Osteocyte (in vitro differentiated cells): ENCODE measurements at regions not wholly inside any gene's neighbourhood (a gene's known extent, or its start where the extent isn't known, plus 50 kb on each side); places are given as distances from the start of the nearest gene placed in this dataset.

Experiments used
- DNase-seq: peaks from one replicate; pipeline ENCODE4 v3.0.0; 2021; ENCODE audit warnings: mixed read lengths; ENCODE audit not compliant: unreplicated experiment; ENCODE audit errors: extremely low spot score
- H3K27ac Mint-ChIP-seq: one replicate; pipeline ENCODE4 v1.8.0; 2021; ENCODE audit warnings: mild to moderate bottlenecking, mixed read lengths; ENCODE audit not compliant: unreplicated experiment
- H3K27me3 Mint-ChIP-seq: one replicate; pipeline ENCODE4 v1.8.0; 2021; ENCODE audit warnings: mixed read lengths; ENCODE audit not compliant: unreplicated experiment
- H3K36me3 Mint-ChIP-seq: one replicate; pipeline ENCODE4 v1.8.0; 2021; ENCODE audit warnings: mixed read lengths; ENCODE audit not compliant: unreplicated experiment
- H3K4me1 Mint-ChIP-seq: one replicate; pipeline ENCODE4 v1.8.0; 2021; ENCODE audit warnings: mixed read lengths; ENCODE audit not compliant: unreplicated experiment
- H3K4me3 Mint-ChIP-seq: one replicate; pipeline ENCODE4 v1.8.0; 2021; ENCODE audit warnings: mild to moderate bottlenecking, moderate library complexity, mixed read lengths; ENCODE audit not compliant: unreplicated experiment
- H3K9me3 Mint-ChIP-seq: one replicate; pipeline ENCODE4 v1.8.0; 2021; ENCODE audit warnings: mixed read lengths; ENCODE audit not compliant: unreplicated experiment
- TF ChIP-seq, protein P1 (sequence below): fragments of 200-600 bp; sonication (generic); IDR thresholded peaks from 2 replicates; pipeline ENCODE4 v1.5.0; 2021; ENCODE audit warnings: antibody characterized with exemption, mild to moderate bottlenecking, moderate library complexity

DNA sequence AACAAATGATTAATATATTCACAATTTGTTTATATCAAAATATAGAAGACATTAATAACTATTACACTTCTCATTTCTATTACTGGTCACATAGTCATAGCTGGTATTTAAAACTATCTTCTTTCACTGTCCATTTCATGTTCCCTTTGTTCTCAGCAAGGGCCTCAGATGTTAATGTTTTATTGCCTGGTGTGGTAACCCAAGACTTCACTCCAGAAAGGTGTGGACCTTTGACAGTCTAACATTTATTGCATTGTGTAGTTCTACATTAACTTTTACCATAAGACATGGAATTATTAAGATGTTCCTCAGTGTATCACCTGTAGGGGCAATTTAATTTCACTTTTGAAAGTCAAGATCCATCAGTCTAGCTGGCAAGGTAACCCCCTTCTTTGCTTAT is 691.3 kb downstream of the SQOR start:
- H3K9me3 Mint-ChIP-seq = no peaks in the 10 kb centered on the region
- H3K27ac Mint-ChIP-seq = no peak overlapping the region
- no peak overlapping the region for H3K4me3 Mint-ChIP-seq
- H3K36me3 Mint-ChIP-seq = no peaks in the 10 kb centered on the region
- H3K27me3 Mint-ChIP-seq = no peaks in the 10 kb centered on the region
- DNase-seq = no peak
- H3K4me1 Mint-ChIP-seq = no peaks in the 10 kb centered on the region
- TF ChIP-seq, protein P1, sequence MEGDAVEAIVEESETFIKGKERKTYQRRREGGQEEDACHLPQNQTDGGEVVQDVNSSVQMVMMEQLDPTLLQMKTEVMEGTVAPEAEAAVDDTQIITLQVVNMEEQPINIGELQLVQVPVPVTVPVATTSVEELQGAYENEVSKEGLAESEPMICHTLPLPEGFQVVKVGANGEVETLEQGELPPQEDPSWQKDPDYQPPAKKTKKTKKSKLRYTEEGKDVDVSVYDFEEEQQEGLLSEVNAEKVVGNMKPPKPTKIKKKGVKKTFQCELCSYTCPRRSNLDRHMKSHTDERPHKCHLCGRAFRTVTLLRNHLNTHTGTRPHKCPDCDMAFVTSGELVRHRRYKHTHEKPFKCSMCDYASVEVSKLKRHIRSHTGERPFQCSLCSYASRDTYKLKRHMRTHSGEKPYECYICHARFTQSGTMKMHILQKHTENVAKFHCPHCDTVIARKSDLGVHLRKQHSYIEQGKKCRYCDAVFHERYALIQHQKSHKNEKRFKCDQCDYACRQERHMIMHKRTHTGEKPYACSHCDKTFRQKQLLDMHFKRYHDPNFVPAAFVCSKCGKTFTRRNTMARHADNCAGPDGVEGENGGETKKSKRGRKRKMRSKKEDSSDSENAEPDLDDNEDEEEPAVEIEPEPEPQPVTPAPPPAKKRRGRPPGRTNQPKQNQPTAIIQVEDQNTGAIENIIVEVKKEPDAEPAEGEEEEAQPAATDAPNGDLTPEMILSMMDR = no peak

DNA sequence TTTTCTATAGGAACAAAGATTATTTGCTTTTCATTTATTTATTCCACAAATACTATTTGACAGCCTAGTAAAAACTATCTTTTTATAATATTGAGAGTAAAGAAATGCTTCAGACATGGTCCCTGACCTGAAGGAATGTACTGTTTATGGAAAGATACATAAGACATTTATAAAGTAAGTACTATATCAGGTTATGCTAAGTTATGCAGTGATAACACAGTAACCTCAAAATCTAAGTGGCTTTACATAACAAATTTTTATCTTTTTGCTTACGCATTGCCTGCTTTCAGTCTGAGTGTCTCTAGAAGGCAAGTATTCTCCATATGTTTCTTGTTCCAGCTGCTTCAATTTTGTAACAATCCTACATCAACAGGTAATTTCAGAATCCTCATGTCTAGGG is 694.0 kb downstream of the SQOR start:
- DNase-seq = no peak
- Mint-ChIP-seq H3K9me3 (no peaks in the 10 kb centered on the region), H3K27me3 (no peaks in the 10 kb centered on the region), H3K36me3 (no peaks in the 10 kb centered on the region), H3K4me3 (no peak overlapping the region), H3K27ac (no peak overlapping the region), H3K4me1 (no peaks in the 10 kb centered on the region)
- TF ChIP-seq, protein P1 = no peak

DNA sequence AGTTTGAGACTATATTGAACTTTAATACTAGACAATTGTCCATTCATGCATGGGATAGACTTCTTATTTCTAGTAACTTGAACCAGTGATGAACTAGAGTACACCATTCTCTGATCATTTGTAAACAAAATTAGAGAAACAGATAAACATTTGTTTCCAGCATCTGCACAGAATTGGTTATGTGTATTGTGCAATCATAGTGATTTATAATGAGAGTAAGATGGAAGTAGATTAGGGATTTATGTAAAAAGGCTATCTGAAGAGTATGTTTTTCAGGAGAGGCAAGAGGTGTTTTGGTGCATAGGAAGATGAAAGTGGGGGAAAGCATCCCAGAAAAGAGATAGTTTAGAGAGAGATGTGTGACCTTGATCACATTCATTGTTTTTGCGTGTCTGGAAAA is 695.0 kb downstream of the SQOR start:
- no peaks in the 10 kb centered on the region for H3K36me3 Mint-ChIP-seq
- no peak overlapping the region for H3K27ac Mint-ChIP-seq
- no peak for DNase-seq
- H3K27me3 Mint-ChIP-seq = no peaks in the 10 kb centered on the region
- H3K4me1 Mint-ChIP-seq = no peaks in the 10 kb centered on the region
- no peak overlapping the region for H3K4me3 Mint-ChIP-seq
- peaks cover under 1% of the 10 kb centered on the region for H3K9me3 Mint-ChIP-seq
- TF ChIP-seq, protein P1 = no peak

DNA sequence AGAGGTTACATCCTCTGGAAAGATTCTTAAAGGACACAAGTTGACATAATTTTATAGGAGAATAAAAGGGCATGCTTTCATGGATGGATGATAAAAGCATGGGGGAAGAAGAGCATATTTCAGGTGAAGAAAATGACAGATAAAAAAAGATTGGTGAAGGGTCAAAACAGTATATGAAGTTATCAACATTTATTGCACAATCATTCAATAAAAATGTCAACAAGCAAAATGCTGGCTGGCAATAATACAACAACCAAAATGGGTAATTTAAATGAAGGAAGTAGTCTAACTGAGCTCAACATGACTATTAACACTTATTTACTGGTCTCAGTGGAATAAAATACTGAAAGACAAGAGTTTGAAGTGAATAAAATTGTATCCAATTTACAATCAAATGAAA is 696.7 kb downstream of the SQOR start:
- Mint-ChIP-seq H3K9me3 (peaks cover 13% of the 10 kb centered on the region), H3K36me3 (no peaks in the 10 kb centered on the region), H3K27ac (no peak overlapping the region), H3K27me3 (no peaks in the 10 kb centered on the region), H3K4me3 (no peak overlapping the region), H3K4me1 (no peaks in the 10 kb centered on the region)
- TF ChIP-seq, protein P1 = no peak
- no peak for DNase-seq

DNA sequence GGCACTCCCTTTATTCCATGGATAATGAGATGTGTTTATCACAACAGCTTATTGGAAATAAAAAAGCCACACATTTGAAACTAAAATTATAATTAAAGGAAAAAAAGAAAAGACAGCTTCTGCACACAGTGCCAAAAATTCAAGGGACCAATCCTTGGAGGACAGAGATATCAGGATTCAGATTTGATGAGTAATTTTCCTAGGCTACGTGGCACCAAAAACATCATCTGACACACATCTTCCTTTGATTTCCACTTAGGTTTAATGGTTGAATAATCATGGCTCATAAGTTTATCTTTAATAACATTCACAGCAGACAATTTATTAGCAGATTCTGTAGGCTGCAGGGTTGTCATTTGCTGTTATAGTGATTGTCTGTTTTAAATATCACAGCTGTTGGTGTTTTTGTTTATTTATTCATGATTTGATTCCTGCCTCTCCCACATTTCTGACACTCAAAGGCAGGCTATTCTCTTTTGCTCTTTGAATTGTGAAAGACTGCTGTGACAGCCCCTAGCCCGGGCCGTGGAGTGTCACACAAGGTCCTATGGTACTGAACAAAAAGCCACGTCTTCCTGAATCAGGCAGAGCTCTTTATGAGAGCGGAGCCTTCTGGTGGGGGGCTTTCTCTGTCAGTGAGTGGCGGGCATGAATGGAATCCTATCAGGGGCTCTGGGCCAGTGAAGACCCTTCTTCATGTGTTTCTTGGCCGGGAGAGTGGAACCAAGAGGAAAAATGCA is 708.5 kb downstream of the SQOR start:
- no peaks in the 10 kb centered on the region for H3K4me1 Mint-ChIP-seq
- no peak overlapping the region for H3K4me3 Mint-ChIP-seq
- no peak overlapping the region for H3K27ac Mint-ChIP-seq
- no peaks in the 10 kb centered on the region for H3K27me3 Mint-ChIP-seq
- no peak for DNase-seq
- no peaks in the 10 kb centered on the region for H3K36me3 Mint-ChIP-seq
- TF ChIP-seq, protein P1 = no peak
- H3K9me3 Mint-ChIP-seq = peaks cover 3% of the 10 kb centered on the region
